KMS-11 (cell line): ENCODE measurements at regions not wholly inside any gene's neighbourhood (a gene's known extent, or its start where the extent isn't known, plus 50 kb on each side); places are given as distances from the start of the nearest gene placed in this dataset.

Experiments used
- H2AFZ ChIP-seq: fragments of 200-600 bp; sonication (generic); 2 replicates; pipeline ENCODE4 v1.6.1; 2016; ENCODE audit warnings: antibody characterized with exemption, mixed run types, low read depth
- H3K27ac ChIP-seq: fragments of 200-600 bp; sonication (generic); 2 replicates; pipeline ENCODE4 v1.6.1; 2016; ENCODE audit warnings: mild to moderate bottlenecking, mixed run types
- H3K27me3 ChIP-seq: fragments of 200-600 bp; sonication (generic); 2 replicates; pipeline ENCODE4 v1.6.1; 2017; ENCODE audit warnings: mild to moderate bottlenecking, low read depth, mixed run types, moderate library complexity; ENCODE audit not compliant: insufficient read depth
- H3K36me3 ChIP-seq: fragments of 200-600 bp; sonication (generic); 2 replicates; pipeline ENCODE4 v1.6.1; 2017; ENCODE audit warnings: mild to moderate bottlenecking, mixed run types; ENCODE audit not compliant: insufficient read depth
- H3K4me1 ChIP-seq: fragments of 200-600 bp; sonication (generic); 2 replicates; pipeline ENCODE4 v1.6.1; 2016; ENCODE audit warnings: mild to moderate bottlenecking, low read depth, mixed run types; ENCODE audit not compliant: poor library complexity, severe bottlenecking
- H3K4me2 ChIP-seq: fragments of 200-600 bp; sonication (generic); 2 replicates; pipeline ENCODE4 v1.7.0; 2016; ENCODE audit warnings: mild to moderate bottlenecking, mixed run types
- H3K4me3 ChIP-seq: fragments of 200-600 bp; sonication (generic); IDR thresholded peaks from 2 replicates; pipeline ENCODE4 v1.6.1; 2017; ENCODE audit warnings: low read depth, low read length, mixed read lengths; ENCODE audit not compliant: insufficient read depth
- H3K79me2 ChIP-seq: fragments of 200-600 bp; sonication (generic); 2 replicates; pipeline ENCODE4 v1.6.1; 2016; ENCODE audit warnings: low read depth, mixed run types; ENCODE audit not compliant: insufficient read depth
- H3K9ac ChIP-seq: fragments of 200-600 bp; sonication (generic); 2 replicates; pipeline ENCODE4 v1.6.1; 2016; ENCODE audit warnings: mild to moderate bottlenecking, mixed run types
- H4K20me1 ChIP-seq: fragments of 200-600 bp; sonication (generic); 2 replicates; pipeline ENCODE4 v1.6.1; 2016; ENCODE audit warnings: mild to moderate bottlenecking, mixed run types; ENCODE audit not compliant: insufficient read depth
- TF ChIP-seq, protein P1 (sequence below): fragments of 200-600 bp; sonication (generic); conservative IDR thresholded peaks from 2 replicates; pipeline ENCODE4 v1.6.1; 2017; ENCODE audit warnings: low read depth, mild to moderate bottlenecking, antibody characterized with exemption, low read length, moderate library complexity, mixed read lengths

DNA sequence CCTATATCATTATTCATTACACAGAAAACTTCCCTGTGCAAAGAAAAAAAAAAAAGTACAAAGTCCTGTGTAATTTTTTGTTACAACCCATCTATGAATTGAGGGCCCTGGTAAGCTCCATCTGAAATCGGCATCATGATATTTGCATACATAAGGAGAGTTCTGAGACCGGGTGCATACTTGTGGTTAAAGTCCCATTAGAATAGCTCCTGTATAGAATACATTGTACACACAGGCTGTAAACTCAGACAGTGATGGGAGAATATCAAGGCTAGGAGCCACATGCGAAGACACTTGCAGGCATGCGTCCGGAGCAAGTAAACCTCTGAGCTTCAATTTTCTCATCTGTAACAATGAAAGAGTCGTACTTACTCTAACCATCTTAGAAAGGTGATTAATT is 353.2 kb downstream of the ETS1 start:
- H2AFZ ChIP-seq = no peak overlapping the region
- no peak overlapping the region for H3K4me3 ChIP-seq
- H4K20me1 ChIP-seq = no peaks in the 10 kb centered on the region
- no peak overlapping the region for H3K9ac ChIP-seq
- H3K27ac ChIP-seq = no peak overlapping the region
- TF ChIP-seq, protein P1, sequence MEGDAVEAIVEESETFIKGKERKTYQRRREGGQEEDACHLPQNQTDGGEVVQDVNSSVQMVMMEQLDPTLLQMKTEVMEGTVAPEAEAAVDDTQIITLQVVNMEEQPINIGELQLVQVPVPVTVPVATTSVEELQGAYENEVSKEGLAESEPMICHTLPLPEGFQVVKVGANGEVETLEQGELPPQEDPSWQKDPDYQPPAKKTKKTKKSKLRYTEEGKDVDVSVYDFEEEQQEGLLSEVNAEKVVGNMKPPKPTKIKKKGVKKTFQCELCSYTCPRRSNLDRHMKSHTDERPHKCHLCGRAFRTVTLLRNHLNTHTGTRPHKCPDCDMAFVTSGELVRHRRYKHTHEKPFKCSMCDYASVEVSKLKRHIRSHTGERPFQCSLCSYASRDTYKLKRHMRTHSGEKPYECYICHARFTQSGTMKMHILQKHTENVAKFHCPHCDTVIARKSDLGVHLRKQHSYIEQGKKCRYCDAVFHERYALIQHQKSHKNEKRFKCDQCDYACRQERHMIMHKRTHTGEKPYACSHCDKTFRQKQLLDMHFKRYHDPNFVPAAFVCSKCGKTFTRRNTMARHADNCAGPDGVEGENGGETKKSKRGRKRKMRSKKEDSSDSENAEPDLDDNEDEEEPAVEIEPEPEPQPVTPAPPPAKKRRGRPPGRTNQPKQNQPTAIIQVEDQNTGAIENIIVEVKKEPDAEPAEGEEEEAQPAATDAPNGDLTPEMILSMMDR = no peak
- no peaks in the 10 kb centered on the region for H3K4me1 ChIP-seq
- H3K36me3 ChIP-seq = no peaks in the 10 kb centered on the region
- H3K27me3 ChIP-seq = no peaks in the 10 kb centered on the region
- no peak overlapping the region for H3K4me2 ChIP-seq
- H3K79me2 ChIP-seq = no peaks in the 10 kb centered on the region

DNA sequence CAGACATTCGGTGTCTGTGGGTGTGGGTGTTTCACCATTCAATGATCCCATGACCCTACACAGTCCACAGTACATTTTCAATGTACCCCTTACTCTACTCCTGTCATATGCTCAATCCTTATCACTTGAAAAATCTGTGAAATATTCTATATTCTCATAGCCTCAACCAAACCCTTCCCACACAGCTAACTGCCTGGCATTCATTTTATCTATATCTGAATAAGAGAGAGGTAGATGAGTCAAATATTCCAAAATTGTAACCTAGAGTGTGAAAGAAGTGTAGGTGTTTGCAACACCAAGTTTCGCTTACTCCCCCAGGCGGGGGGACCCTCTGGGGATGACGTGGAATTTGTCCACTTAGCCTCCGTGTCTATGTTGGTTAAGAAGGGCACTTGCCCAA is 354.8 kb downstream of the ETS1 start:
- H3K79me2 ChIP-seq = no peaks in the 10 kb centered on the region
- no peak overlapping the region for H3K27ac ChIP-seq
- no peak overlapping the region for H2AFZ ChIP-seq
- H3K9ac ChIP-seq = no peak overlapping the region
- H4K20me1 ChIP-seq = no peaks in the 10 kb centered on the region
- H3K36me3 ChIP-seq = no peaks in the 10 kb centered on the region
- TF ChIP-seq, protein P1 = no peak
- no peak overlapping the region for H3K4me2 ChIP-seq
- H3K4me1 ChIP-seq = no peaks in the 10 kb centered on the region
- no peaks in the 10 kb centered on the region for H3K27me3 ChIP-seq
- no peak overlapping the region for H3K4me3 ChIP-seq

DNA sequence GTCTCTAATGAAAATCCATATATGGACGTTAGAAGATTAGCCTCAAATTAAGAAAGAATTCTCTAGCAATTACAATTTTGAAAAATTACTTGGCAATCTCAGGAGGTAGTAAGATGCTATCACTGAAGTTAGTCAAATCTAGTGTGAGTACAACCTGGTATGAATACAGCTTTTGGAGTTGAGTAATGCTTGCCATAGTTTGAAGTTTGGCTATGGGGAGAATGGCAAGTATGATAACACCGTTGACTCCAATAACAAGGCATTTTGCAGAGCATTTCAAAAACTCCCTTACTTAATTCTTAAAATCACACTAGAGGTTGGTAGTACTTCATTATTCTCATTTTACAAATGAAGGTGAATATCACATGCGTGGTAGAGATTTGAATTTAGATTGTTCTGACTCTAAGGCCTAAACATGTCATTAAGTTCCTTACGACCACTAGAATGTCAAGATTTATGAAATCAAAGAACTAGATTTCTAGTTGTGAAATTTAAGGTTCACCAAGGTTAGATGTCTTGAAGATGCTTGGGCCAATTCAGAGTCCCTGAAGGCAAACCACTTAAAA is 355.4 kb downstream of the ETS1 start:
- Histone ChIP-seq H3K36me3 (no peaks in the 10 kb centered on the region), H3K9ac (no peak overlapping the region), H3K27me3 (no peaks in the 10 kb centered on the region)

DNA sequence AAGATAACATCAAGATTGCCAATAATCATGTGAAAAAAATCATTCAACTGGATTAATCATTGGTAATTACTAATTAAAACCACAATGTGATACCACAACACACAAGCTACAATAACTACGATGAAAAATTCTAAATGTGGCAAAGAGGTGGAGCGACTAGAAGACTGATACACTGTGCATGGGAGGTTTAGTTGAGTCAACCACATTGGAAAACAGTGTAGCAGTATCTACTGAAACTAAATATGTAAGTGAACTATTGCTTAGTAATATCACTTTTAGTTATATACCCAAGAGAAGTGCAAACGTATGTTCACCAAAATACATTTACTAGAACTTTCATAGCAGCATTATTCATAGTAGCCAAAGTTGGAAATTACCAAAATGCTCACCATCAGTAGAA is 359.9 kb downstream of the ETS1 start:
- H4K20me1 ChIP-seq = no peaks in the 10 kb centered on the region
- H3K4me3 ChIP-seq = no peak overlapping the region
- no peak overlapping the region for H3K9ac ChIP-seq
- H3K27ac ChIP-seq = no peak overlapping the region
- no peak overlapping the region for H3K4me2 ChIP-seq
- H3K27me3 ChIP-seq = no peaks in the 10 kb centered on the region
- TF ChIP-seq, protein P1 = no peak
- no peak overlapping the region for H2AFZ ChIP-seq
- H3K36me3 ChIP-seq = no peaks in the 10 kb centered on the region
- no peaks in the 10 kb centered on the region for H3K79me2 ChIP-seq
- no peaks in the 10 kb centered on the region for H3K4me1 ChIP-seq

More for the DNA sequence above, 355.4 kb downstream of the ETS1 start:
- Histone ChIP-seq H3K4me1 (no peaks in the 10 kb centered on the region), H3K79me2 (no peaks in the 10 kb centered on the region), H2AFZ (no peak overlapping the region), H3K4me3 (no peak overlapping the region), H4K20me1 (no peaks in the 10 kb centered on the region), H3K4me2 (no peak overlapping the region), H3K27ac (no peak overlapping the region)
- TF ChIP-seq, protein P1 = no peak
